PC-9 (cell line): ENCODE measurements at regions not wholly inside any gene's neighbourhood (a gene's known extent, or its start where the extent isn't known, plus 50 kb on each side); places are given as distances from the start of the nearest gene placed in this dataset.

ENCODE experiments used
- CTCF ChIP-seq: fragments of 200-600 bp; sonication (generic); conservative IDR thresholded peaks from 2 replicates; pipeline ENCODE4 v1.6.1; 2017; ENCODE audit warnings: mixed run types, antibody characterized with exemption, mild to moderate bottlenecking, moderate library complexity
- EZH2 ChIP-seq: fragments of 200-600 bp; sonication (generic); IDR thresholded peaks from 2 replicates; pipeline ENCODE4 v1.8.0; 2017; ENCODE audit warnings: antibody characterized with exemption, low read depth

- TF ChIP-seq CTCF (no peak), EZH2 (no peak)
Observed at GRCh38 chr15:55056500-55056899, 140.2 kb downstream of the RSL24D1 start.
